HG03135 (cell line): ENCODE measurements at regions not wholly inside any gene's neighbourhood (a gene's known extent, or its start where the extent isn't known, plus 50 kb on each side); places are given as distances from the start of the nearest gene placed in this dataset.
A peak's percentile ranks its signal among the peaks of the same experiment; 100 is the strongest.

ENCODE experiments used
- ATAC-seq: cut with Tn5 transposase; IDR thresholded peaks from one replicate; pipeline ENCODE4 v1.9.1; 2021; ENCODE audit warnings: mild to moderate bottlenecking, moderate library complexity; ENCODE audit not compliant: unreplicated experiment

GRCh38 chr6:68400396-68400795 is 234.7 kb upstream of the ADGRB3 start:
- ATAC-seq = no peak

DNA sequence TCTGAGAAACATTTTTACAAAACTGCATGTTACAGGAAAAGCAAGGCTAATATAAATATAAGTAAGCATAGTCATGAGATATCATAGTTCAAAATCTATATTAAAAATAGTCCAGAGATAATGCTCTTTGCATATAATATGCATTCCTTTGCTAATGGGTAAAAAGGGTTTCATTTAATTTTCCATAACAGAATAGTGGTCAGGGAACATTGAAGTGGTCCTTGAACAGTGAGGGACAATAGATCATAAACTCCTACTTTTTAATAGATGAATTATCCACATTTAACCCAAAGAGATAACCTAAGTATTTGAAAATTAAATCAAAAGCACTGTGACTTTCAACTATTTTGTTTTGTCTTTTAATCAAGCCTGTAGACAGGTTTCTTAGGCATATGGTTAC is 243.1 kb upstream of the ADGRB3 start:
- no peak for ATAC-seq

DNA sequence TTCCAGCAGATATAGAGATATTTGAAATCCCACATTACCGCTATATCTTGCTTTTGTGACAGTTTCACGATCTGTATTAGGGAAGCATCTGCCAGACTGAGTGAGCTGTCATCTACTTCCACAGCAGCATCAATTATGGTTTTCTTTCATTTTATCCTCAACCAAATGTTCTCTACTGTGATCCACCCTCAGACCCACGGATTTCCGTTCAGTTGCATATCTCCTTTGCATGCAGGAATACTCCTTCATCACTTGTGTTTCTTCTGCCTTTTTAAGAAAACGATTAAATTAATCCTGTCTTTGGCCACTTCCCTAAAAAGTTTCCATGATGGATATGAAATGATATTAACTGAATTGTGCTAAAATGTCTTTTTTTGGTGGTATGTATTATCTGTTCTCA is 262.1 kb upstream of the ADGRB3 start:
- ATAC-seq = no peak

DNA sequence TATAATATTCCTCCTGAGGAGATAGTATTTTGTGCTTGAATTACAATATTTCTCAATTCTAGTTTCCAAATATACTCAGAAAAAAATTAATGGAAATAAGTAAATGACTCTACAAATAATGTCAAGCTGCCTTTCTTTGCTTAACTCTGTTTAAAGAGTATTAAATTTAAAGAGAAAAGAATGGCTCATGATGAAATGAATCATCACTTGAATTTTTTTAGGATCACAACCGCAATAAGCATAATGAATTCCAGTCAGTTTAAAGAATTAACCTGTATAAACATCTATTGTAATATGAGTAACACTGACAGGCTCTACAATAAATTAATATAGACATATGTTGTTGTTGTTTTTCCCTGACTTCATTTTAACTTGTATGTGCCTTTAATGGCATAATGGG is 266.2 kb upstream of the ADGRB3 start:
- no peak for ATAC-seq

GRCh38 chr6:68364271-68364805 is 270.7 kb upstream of the ADGRB3 start:
- ATAC-seq = no peak

DNA sequence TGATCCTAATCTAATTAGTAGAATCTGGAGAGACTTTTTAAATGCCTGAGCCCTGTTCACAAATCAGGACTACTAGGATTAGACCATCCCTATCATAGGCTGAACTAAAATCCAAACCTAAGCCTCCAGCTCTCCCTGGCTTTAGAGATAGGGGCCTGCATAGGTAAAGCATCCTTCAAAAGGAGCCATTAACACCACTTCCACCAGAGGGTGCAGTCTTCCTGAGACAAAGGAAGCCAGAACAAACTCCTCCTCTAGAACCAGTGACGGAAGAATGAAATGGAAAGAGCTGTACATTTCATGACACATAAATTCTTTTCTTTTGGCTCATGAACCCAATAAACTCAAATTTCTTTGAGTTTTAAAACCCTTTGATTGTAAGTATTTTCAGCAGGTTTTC is 291.2 kb upstream of the ADGRB3 start:
- ATAC-seq = peak; percentile 84

DNA sequence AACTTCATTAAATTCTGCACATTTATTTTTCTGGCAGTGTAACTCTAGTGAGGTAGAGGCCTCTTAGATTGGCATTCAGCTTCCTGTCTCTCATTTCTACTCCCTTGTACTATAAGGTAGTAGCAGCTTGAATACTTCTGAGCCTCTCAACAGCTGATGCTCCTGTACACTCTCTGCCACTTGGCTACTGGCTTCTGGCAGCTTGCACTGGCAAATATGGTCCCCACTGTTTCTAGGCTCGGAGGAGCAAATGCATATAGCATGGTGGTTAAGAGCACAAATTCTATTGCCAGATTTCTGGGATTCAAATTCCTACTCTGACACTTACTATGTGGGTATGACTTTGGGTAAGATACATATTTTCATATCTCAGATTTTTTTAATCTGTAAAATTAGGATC is 292.8 kb upstream of the ADGRB3 start:
- ATAC-seq = no peak

- no peak for ATAC-seq
These were observed 295.5 kb upstream of the ADGRB3 start for GRCh38 chr6:68339488-68340131.

GRCh38 chr6:68333442-68333841 is 301.6 kb upstream of the ADGRB3 start:
- ATAC-seq = no peak

- no peak for ATAC-seq
These were observed 306.9 kb upstream of the ADGRB3 start for GRCh38 chr6:68328156-68328555.

DNA sequence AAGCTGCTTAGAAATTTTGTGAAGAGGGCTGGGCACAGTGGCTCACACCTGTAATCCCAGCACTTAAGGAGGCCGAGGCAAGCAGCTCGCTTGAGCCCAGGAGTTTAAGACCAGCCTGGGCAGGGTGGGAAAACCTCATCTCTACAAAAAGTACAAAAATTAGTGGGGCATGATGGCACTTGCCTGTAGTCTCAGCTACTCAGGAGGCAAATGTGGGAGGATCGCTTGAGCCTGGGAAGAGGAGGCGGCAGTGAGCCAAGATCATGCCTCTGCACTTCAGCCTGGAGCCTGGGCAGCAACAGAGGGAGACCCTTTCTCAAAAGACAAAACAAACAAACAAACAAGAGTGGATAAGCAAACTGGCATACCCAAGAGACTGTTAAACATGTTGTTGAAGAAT is 308.3 kb upstream of the ADGRB3 start:
- no peak for ATAC-seq

GRCh38 chr6:68317366-68317765 is 317.7 kb upstream of the ADGRB3 start:
- ATAC-seq = no peak

DNA sequence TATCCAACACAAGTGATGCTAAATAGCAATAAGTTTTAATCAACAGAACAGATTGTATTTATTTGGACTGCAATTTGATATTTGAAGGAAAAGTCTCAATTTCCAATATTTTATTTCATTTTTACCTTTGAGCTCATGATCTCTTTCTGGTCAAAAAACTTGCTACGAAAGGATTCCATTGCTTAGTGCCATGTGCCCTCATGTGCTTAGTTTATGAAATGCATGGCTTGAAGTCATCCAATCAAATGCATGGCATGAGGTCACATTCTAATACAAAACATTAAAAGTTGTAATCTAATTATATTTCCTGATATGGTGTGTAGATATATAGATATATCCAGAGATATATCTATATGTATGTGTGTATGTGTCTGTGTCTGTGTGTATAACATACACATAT is 321.2 kb upstream of the ADGRB3 start:
- no peak for ATAC-seq

DNA sequence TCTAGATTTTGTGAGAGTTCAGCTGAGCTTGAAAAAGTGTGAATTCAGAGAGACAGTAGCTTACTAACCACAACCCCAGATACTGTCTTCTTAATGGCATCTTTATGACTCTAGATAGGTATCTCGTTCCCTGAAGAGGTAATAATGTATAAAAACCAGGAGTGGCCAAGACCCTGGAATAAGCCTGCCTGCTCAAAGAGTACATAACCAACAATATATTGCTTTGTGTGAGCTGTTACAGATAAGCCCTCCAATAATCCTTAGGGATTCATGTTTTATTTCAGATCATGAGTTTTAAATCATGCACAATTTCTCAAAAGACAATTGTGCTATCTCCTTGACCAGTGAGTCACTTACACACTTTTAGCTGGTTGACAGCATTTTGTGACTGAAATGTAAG is 327.8 kb upstream of the ADGRB3 start:
- ATAC-seq = no peak

- ATAC-seq = no peak
These were observed 339.0 kb upstream of the ADGRB3 start for GRCh38 chr6:68296126-68296525.

DNA sequence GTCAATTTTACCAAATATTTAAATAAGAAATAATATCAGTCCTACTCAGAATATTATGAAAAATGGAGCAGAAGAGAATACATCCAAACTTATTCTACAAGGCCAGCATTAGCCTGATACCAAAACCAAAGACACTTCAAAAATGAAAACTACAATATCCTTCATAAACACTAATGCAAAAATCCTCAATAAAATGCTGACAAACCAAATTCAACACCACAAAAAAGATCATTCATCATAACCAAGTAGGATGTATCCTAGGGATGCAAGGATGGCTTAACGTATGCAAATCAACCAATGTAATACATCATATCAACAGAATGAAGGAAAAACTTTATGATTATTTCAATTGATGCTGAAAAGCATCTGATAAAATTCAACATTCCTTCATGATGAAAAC is 352.4 kb upstream of the ADGRB3 start:
- ATAC-seq = no peak

- no peak for ATAC-seq
These were observed 355.1 kb upstream of the ADGRB3 start for GRCh38 chr6:68279793-68280557.

GRCh38 chr6:68273297-68273696 is 361.8 kb upstream of the ADGRB3 start:
- no peak for ATAC-seq

DNA sequence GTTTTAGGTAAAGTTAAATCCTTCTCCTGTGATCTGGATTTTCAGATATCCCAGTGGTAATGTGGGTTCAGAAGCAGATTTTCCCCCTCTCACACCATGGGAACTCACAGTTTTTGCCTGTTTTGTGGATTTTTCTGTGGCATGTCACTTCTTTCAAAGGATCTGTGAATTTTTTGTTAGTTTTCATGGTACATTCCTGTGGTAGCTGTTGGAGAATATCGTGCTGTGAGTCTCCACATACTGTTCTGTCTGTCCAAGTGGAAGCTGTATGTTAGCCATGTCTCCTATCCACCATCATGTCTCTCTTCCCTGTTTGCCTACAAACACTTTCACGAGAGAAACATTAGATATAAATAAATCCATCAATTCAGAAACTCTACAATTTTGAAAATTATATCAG is 378.7 kb upstream of the ADGRB3 start:
- no peak for ATAC-seq

DNA sequence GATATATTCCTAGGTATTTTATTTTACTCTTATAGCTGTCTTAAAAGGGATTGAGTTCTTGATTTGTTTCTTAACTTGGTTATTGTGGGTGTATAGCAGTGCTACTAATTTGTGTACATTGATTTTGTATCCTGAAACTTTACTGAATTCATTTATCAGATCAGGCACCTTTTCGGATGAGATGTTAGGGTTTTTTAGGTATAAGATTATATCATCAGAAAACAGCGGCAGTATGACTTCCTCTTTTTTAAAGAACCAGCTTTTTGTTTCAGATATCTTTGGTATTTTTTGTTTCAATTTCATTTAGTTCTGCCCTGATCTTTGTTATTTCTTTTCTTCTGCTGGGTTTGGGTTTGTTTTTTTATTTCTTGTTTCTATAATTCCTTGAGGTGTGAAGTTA is 382.4 kb upstream of the ADGRB3 start:
- ATAC-seq = peak; percentile 79

GRCh38 chr6:68247782-68248181 is 387.3 kb upstream of the ADGRB3 start:
- no peak for ATAC-seq

GRCh38 chr6:68240726-68241125 is 394.4 kb upstream of the ADGRB3 start:
- no peak for ATAC-seq
